ENCODE measurements at regions not wholly inside any gene's neighbourhood (a gene's known extent, or its start where the extent isn't known, plus 50 kb on each side); places are given as distances from the start of the nearest gene placed in this dataset.
"Not testable (repeated sequence)": the region's sequence is repeated elsewhere in the genome, so short reads cannot be mapped to it uniquely, and the experiment has no call there.

DNA sequence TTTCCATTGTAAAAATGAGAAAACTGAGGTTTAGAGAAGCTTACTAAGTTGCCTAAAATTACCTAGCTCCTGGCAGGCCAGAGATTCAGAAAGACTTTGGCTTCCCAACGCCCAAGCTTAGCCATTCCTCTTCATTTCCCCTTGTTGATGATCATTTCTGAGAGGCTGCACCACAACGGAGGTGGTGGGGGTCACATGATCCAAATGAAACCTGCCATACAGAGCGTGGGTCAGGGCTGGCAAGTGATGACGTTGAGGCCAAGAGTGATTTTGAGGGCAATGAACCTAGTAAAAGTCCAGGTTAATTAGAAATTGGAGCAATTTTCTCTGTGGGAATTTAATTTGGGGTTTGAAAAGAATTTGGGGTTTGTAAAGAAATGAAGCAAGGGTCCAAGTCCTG, 109.9 kb downstream of the TMEM182 start:
- no peaks in the 10 kb centered on the region for H3K36me3 Mint-ChIP-seq
- no peak overlapping the region for H3K4me3 Mint-ChIP-seq
- no peak for ATAC-seq (replicated peaks)
- no peak overlapping the region for H3K27ac Mint-ChIP-seq
- H3K9me3 Mint-ChIP-seq = peaks cover 0 to 4% of the 10 kb centered on the region in 2 donors
- no peak for DNase-seq
- H3K27me3 Mint-ChIP-seq = no peaks in the 10 kb centered on the region
- no peaks in the 10 kb centered on the region for H3K4me1 Mint-ChIP-seq

DNA sequence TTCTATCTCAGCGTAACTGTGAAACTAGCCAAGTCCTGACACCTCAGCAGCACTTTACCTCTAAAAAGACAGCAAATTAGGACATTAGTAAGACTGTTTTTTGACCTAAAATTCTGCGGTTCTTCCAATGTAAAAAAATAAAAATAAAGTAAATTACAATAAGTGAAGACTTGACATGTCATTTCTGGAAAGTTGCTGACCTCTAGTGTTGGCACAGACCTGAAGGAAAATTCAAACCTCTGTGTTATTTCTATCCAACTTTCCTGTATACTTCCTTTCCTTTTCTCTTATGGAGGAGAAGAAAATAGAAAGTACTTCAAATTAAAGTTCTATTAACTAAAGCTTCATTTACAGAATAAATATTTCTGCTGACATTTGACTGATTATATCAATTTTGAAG, 110.6 kb downstream of the TMEM182 start:
- Mint-ChIP-seq H3K27me3 (no peaks in the 10 kb centered on the region), H3K4me3 (no peak overlapping the region), H3K4me1 (no peaks in the 10 kb centered on the region), H3K9me3 (peaks cover 0 to 8% of the 10 kb centered on the region in 2 donors), H3K27ac (no peak overlapping the region), H3K36me3 (no peaks in the 10 kb centered on the region)
- ATAC-seq (replicated peaks) (no peak), DNase-seq (no peak)

DNA sequence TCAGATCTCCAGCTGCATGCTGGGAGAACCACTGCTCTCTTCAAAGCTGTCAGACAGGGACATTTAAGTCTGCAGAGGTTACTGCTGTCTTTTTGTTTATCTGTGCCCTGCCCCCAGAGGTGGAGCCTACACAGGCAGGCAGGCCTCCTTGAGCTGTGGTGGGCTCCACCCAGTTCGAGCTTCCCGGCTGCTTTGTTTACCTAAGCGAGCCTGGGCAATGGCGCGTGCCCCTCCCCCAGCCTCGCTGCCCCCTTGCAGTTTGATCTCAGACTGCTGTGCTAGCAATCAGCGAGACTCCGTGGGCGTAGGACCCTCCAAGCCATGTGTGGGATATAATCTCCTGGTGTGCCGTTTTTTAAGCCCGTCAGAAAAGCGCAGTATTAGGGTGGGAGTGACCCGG, 117.7 kb downstream of the TMEM182 start:
- not testable (repeated sequence) for H3K9me3 Mint-ChIP-seq; H3K4me3 Mint-ChIP-seq; DNase-seq; H3K4me1 Mint-ChIP-seq; ATAC-seq (replicated peaks); H3K36me3 Mint-ChIP-seq; H3K27me3 Mint-ChIP-seq; H3K27ac Mint-ChIP-seq

GRCh38 chr2:102880731-102881130, 118.9 kb downstream of the TMEM182 start:
- Mint-ChIP-seq H3K27ac (no peak overlapping the region), H3K9me3 (peaks cover 0 to 5% of the 10 kb centered on the region in 2 donors), H3K36me3 (no peaks in the 10 kb centered on the region), H3K27me3 (no peaks in the 10 kb centered on the region), H3K4me1 (no peaks in the 10 kb centered on the region), H3K4me3 (no peak overlapping the region)
- no peak for DNase-seq
- no peak for ATAC-seq (replicated peaks)

DNA sequence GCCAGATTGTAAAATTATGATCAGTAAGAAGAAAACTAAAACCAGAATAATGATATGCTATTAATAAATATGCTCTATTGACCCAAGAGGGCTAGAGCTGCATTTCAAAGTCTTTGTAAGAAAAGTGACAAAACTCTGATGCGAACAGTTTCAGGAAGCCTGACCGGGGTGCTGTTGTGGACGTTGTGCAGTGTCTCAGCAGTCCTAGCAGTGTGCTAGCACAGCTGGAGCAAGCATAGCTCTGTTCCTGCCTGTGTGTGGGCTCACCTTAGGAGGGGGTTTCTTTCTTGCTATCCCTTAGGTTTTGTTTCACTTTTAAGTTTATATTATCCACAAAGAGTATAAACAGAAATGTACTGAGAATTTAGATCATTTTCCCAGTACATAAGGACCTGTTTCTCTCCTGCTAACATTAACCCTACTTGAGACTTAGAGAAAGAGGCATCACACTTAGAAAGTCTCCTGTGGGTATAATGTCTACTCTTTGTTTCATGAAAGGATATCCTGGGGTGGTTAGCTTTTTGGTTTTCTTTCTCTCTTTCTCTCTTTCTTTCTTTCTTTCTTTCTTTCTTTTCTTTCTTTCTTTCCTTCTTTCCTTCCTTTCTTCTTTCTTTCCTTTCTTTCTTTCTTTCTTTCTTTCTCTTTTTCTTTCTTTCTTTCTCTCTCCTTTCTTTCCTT, 124.5 kb downstream of the TMEM182 start:
- H3K4me3 Mint-ChIP-seq = no peak overlapping the region
- no peak for ATAC-seq (replicated peaks)
- H3K4me1 Mint-ChIP-seq = peaks cover 0 to 1% of the 10 kb centered on the region in 2 donors

DNA sequence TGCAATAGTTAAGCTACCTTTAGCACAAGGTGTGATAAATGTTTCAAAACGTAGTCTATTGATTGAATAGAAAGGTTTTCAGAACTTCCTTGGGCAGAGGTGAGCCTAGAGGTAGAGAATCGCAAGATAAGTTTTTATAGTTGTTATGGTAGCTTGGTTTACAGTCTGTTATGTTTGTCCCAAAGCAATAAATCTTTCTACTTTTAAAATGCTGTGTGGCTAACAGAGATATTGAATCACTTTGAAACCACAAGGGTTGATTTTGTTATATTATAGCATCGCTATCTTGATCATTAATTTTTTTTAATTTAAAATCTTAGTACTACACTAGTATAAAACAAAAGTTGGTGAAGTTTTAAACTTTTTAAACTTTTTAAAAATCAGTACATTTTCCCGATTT, 126.7 kb downstream of the TMEM182 start:
- peaks cover 0 to 1% of the 10 kb centered on the region in 2 donors for H3K4me1 Mint-ChIP-seq
- peaks cover 0 to 4% of the 10 kb centered on the region in 2 donors for H3K27me3 Mint-ChIP-seq
- DNase-seq = no peak
- no peaks in the 10 kb centered on the region for H3K36me3 Mint-ChIP-seq
- H3K9me3 Mint-ChIP-seq = peaks cover 1 to 7% of the 10 kb centered on the region in 2 donors
- no peak for ATAC-seq (replicated peaks)
- H3K27ac Mint-ChIP-seq = no peak overlapping the region
- no peak overlapping the region for H3K4me3 Mint-ChIP-seq

More for the DNA sequence above, 124.5 kb downstream of the TMEM182 start:
- DNase-seq = no peak
- Mint-ChIP-seq H3K27me3 (peaks cover 0 to 4% of the 10 kb centered on the region in 2 donors), H3K9me3 (peaks cover 1 to 7% of the 10 kb centered on the region in 2 donors), H3K36me3 (no peaks in the 10 kb centered on the region), H3K27ac (no peak overlapping the region)

- peaks cover 0 to 1% of the 10 kb centered on the region in 2 donors for H3K4me1 Mint-ChIP-seq
- DNase-seq (no peak), ATAC-seq (replicated peaks) (no peak)
- no peaks in the 10 kb centered on the region for H3K36me3 Mint-ChIP-seq
- peaks cover 0 to 4% of the 10 kb centered on the region in 2 donors for H3K27me3 Mint-ChIP-seq
- no peak overlapping the region for H3K27ac Mint-ChIP-seq
- H3K9me3 Mint-ChIP-seq = peaks cover 1 to 7% of the 10 kb centered on the region in 2 donors
- no peak overlapping the region for H3K4me3 Mint-ChIP-seq
Observed at GRCh38 chr2:102891296-102891695, 129.5 kb downstream of the TMEM182 start.

- no peaks in the 10 kb centered on the region for H3K36me3 Mint-ChIP-seq
- no peaks in the 10 kb centered on the region for H3K9me3 Mint-ChIP-seq
- H3K27me3 Mint-ChIP-seq = peaks cover 0 to 4% of the 10 kb centered on the region in 2 donors
- H3K4me1 Mint-ChIP-seq = no peaks in the 10 kb centered on the region
- no peak overlapping the region for H3K27ac Mint-ChIP-seq
- DNase-seq (no peak), ATAC-seq (replicated peaks) (no peak)
- H3K4me3 Mint-ChIP-seq = no peak overlapping the region
Observed at GRCh38 chr2:102892698-102893310, 131.0 kb downstream of the TMEM182 start.

GRCh38 chr2:102893870-102894269, 132.0 kb downstream of the TMEM182 start:
- Mint-ChIP-seq H3K4me1 (no peaks in the 10 kb centered on the region), H3K27me3 (peaks cover 0 to 4% of the 10 kb centered on the region in 2 donors), H3K27ac (no peak overlapping the region), H3K36me3 (no peaks in the 10 kb centered on the region), H3K4me3 (no peak overlapping the region), H3K9me3 (peaks cover 4 to 5% of the 10 kb centered on the region in 2 donors)
- DNase-seq (no peak), ATAC-seq (replicated peaks) (no peak)

- no peak overlapping the region for H3K27ac Mint-ChIP-seq
- no peak overlapping the region for H3K4me3 Mint-ChIP-seq
- H3K27me3 Mint-ChIP-seq = no peaks in the 10 kb centered on the region
- peaks cover 4 to 5% of the 10 kb centered on the region in 2 donors for H3K9me3 Mint-ChIP-seq
- H3K4me1 Mint-ChIP-seq = no peaks in the 10 kb centered on the region
- no peak for DNase-seq
- no peaks in the 10 kb centered on the region for H3K36me3 Mint-ChIP-seq
- no peak for ATAC-seq (replicated peaks)
Observed at GRCh38 chr2:102895376-102895775, 133.5 kb downstream of the TMEM182 start.

DNA sequence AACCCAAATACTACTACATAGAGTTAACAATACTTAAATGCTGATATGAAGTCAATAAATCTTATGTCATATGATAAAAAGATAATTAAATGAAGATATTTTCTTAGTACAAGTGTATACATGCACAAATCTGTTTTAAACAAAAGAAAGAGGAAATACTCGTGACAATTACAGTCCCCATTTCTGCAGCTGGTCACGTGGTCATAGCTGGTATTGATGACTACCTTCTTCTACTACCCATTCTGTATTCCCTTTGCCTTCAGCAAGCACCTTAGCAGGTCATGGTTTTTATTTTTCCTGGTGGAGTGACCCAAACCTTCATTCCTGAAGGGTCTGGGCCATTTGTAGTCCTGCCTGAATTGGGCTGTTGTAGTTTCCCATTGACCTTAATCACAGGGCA, 147.4 kb downstream of the TMEM182 start:
- not testable (repeated sequence) for H3K27ac Mint-ChIP-seq; H3K4me1 Mint-ChIP-seq; DNase-seq; H3K36me3 Mint-ChIP-seq; H3K9me3 Mint-ChIP-seq; ATAC-seq (replicated peaks); H3K4me3 Mint-ChIP-seq; H3K27me3 Mint-ChIP-seq

- H3K36me3 Mint-ChIP-seq = no peaks in the 10 kb centered on the region
- H3K27me3 Mint-ChIP-seq = no peaks in the 10 kb centered on the region
- DNase-seq (no peak), ATAC-seq (replicated peaks) (no peak)
- no peaks in the 10 kb centered on the region for H3K4me1 Mint-ChIP-seq
- H3K27ac Mint-ChIP-seq = no peak overlapping the region
- no peak overlapping the region for H3K4me3 Mint-ChIP-seq
- H3K9me3 Mint-ChIP-seq = peaks cover 0 to 1% of the 10 kb centered on the region in 2 donors
Observed at GRCh38 chr2:102910724-102911123, 148.9 kb downstream of the TMEM182 start.

DNA sequence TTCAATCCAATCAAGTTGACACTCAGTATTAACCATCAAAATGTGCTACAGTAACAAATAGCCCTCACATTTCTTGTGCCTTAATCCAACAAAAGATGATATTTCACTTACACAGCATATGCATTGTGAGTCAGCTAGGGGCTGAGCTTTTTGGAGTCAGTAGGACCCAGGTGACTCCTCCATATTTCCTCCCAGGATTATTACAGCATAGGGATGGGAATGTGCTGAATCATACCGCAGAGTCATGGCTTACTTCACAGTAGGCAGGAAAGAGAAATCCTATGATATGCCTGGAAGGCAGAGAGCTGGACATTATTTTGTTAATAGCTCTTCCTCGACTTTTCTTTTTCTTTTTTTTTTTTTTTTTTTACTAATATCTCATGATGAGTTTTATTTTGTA, 153.3 kb downstream of the TMEM182 start:
- no peak for DNase-seq
- Mint-ChIP-seq H3K27me3 (no peaks in the 10 kb centered on the region), H3K4me1 (no peaks in the 10 kb centered on the region), H3K9me3 (peaks cover 16 to 17% of the 10 kb centered on the region in 2 donors), H3K36me3 (peaks cover 0 to 2% of the 10 kb centered on the region in 2 donors), H3K4me3 (no peak overlapping the region), H3K27ac (no peak overlapping the region)
- ATAC-seq (replicated peaks) = no peak

DNA sequence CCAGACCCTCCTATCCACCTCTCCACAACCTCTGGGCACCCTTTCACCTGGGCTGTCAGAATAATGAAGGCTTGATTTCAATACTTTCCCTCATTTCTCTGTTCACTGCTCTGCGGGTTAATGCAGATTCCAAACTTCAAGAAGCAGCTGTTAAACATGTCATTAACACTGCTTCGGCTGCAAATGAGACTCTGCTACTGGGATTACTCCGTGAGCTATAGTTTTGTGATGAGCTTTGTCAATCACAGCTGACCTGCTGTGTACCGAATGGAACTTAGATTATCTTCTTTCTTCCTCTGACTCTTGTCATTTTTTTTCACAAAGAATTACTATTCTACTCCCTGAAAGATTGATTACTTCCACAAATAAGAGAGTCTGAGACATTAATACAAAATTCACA, 160.5 kb downstream of the TMEM182 start:
- DNase-seq = no peak
- Mint-ChIP-seq H3K4me3 (no peak overlapping the region), H3K4me1 (no peaks in the 10 kb centered on the region), H3K36me3 (peaks cover 0 to 2% of the 10 kb centered on the region in 2 donors), H3K27me3 (no peaks in the 10 kb centered on the region), H3K9me3 (peaks cover 6 to 7% of the 10 kb centered on the region in 2 donors), H3K27ac (no peak overlapping the region)
- ATAC-seq (replicated peaks) = no peak

GRCh38 chr2:102925003-102925402, 163.2 kb downstream of the TMEM182 start:
- Mint-ChIP-seq H3K4me1 (no peaks in the 10 kb centered on the region), H3K27ac (no peak overlapping the region), H3K36me3 (no peaks in the 10 kb centered on the region), H3K9me3 (no peaks in the 10 kb centered on the region), H3K4me3 (no peak overlapping the region), H3K27me3 (no peaks in the 10 kb centered on the region)
- no peak for DNase-seq
- no peak for ATAC-seq (replicated peaks)

All from stimulated activated naive B cell treated with anti-CD40 and anti-IgM and Interleukin-4, amounts not matched to agents 10 μg/mL and 1 μg/mL and 100 μg/mL, for 72 hours (primary cell).